Hepatocyte (in vitro differentiated cells): ENCODE measurements at regions not wholly inside any gene's neighbourhood (a gene's known extent, or its start where the extent isn't known, plus 50 kb on each side); places are given as distances from the start of the nearest gene placed in this dataset.

Source experiments
- DNase-seq: peaks from one replicate; pipeline ENCODE4 v3.0.0-alpha.2; 2016; ENCODE audit warnings: low spot score
- H2AFZ ChIP-seq: fragments of 200-600 bp; sonication (generic); 2 replicates; pipeline ENCODE4 v1.6.0; 2016; ENCODE audit warnings: antibody characterized with exemption, mild to moderate bottlenecking
- H3K27ac ChIP-seq: fragments of 200-600 bp; sonication (generic); 2 replicates; pipeline ENCODE4 v1.5.1; 2016; ENCODE audit warnings: mild to moderate bottlenecking
- H3K27me3 ChIP-seq: fragments of 200-600 bp; sonication (generic); 2 replicates; pipeline ENCODE4 v1.6.1; 2016
- H3K36me3 ChIP-seq: fragments of 200-600 bp; sonication (generic); replicated peaks from 2 replicates; pipeline ENCODE4 v1.5.1; 2016; ENCODE audit warnings: low read depth; ENCODE audit not compliant: insufficient read depth
- H3K4me1 ChIP-seq: fragments of 200-600 bp; sonication (generic); 2 replicates; pipeline ENCODE4 v1.5.1; 2016; ENCODE audit warnings: mild to moderate bottlenecking, moderate library complexity; ENCODE audit not compliant: insufficient read depth
- H3K4me2 ChIP-seq: fragments of 200-600 bp; sonication (generic); 2 replicates; pipeline ENCODE4 v1.6.0; 2016
- H3K4me3 ChIP-seq: fragments of 200-600 bp; sonication (generic); 2 replicates; pipeline ENCODE4 v1.5.1; 2016; ENCODE audit warnings: mild to moderate bottlenecking
- H3K79me2 ChIP-seq: fragments of 200-600 bp; sonication (generic); 2 replicates; pipeline ENCODE4 v1.6.0; 2017; ENCODE audit warnings: mild to moderate bottlenecking
- H3K9me2 ChIP-seq: fragments of 200-600 bp; sonication (generic); replicated peaks from 2 replicates; pipeline ENCODE4 v1.6.0; 2017; ENCODE audit warnings: mild to moderate bottlenecking; ENCODE audit not compliant: insufficient read depth
- H3K9me3 ChIP-seq: fragments of 200-600 bp; sonication (generic); 2 replicates; pipeline ENCODE4 v1.5.1; 2016; ENCODE audit warnings: low read depth, mild to moderate bottlenecking
- H4K20me1 ChIP-seq: fragments of 200-600 bp; sonication (generic); 2 replicates; pipeline ENCODE4 v1.6.0; 2016; ENCODE audit warnings: mild to moderate bottlenecking; ENCODE audit not compliant: insufficient read depth, poor library complexity, severe bottlenecking
- CTCF ChIP-seq: fragments of 200-600 bp; sonication (generic); IDR thresholded peaks from 2 replicates; pipeline ENCODE4 v1.5.1; 2016; ENCODE audit warnings: antibody characterized with exemption, mild to moderate bottlenecking; ENCODE audit not compliant: poor library complexity
- EZH2 ChIP-seq: fragments of 200-600 bp; sonication (generic); IDR thresholded peaks from 2 replicates; pipeline ENCODE4 v1.6.1; 2016; ENCODE audit warnings: antibody characterized with exemption, mild to moderate bottlenecking, borderline replicate concordance
- EZH2phosphoT487 ChIP-seq: fragments of 200-600 bp; sonication (generic); IDR thresholded peaks from one replicate; pipeline ENCODE4 v1.6.1; 2018; ENCODE audit warnings: antibody characterized with exemption, mild to moderate bottlenecking, low read depth, moderate library complexity; ENCODE audit not compliant: unreplicated experiment, severe bottlenecking
- WGBS: methylation state at CpG from one replicate; pipeline ENCODE4 v1.1.6; 2016; ENCODE audit warnings: low lambda C conversion rate; ENCODE audit errors: missing lambda C conversion rate; 5-methylcytosine and 5-hydroxymethylcytosine counted together

- no peaks in the 10 kb centered on the region for H3K9me2 ChIP-seq
- no peaks in the 10 kb centered on the region for H3K9me3 ChIP-seq
- H2AFZ ChIP-seq: no peak overlapping the region
- H4K20me1 ChIP-seq: no peaks in the 10 kb centered on the region
- H3K36me3 ChIP-seq: no peaks in the 10 kb centered on the region
- H3K79me2 ChIP-seq: no peaks in the 10 kb centered on the region
- no peaks in the 10 kb centered on the region for H3K27me3 ChIP-seq
- H3K27ac ChIP-seq: no peak overlapping the region
- DNase-seq: no peak
- H3K4me1 ChIP-seq: no peaks in the 10 kb centered on the region
- whole genome bisulfite sequencing: 64% methylated on average over 1 of the region's 1 CpG
- H3K4me2 ChIP-seq: no peak overlapping the region
- TF ChIP-seq CTCF (no peak), EZH2 (no peak), EZH2phosphoT487 (no peak)
- H3K4me3 ChIP-seq: no peak overlapping the region
Measured at GRCh38 chr11:38392176-38392575, 1794.1 kb upstream of the RAG2 start.

GRCh38 chr11:38384568-38384967 lies 1786.5 kb upstream of the RAG2 start:
- Histone ChIP-seq H3K9me3 (no peaks in the 10 kb centered on the region), H3K9me2 (no peaks in the 10 kb centered on the region), H3K79me2 (no peaks in the 10 kb centered on the region), H4K20me1 (no peaks in the 10 kb centered on the region), H3K4me3 (no peak overlapping the region), H3K4me2 (no peak overlapping the region), H2AFZ (no peak overlapping the region), H3K36me3 (no peaks in the 10 kb centered on the region), H3K27ac (no peak overlapping the region), H3K4me1 (no peaks in the 10 kb centered on the region), H3K27me3 (no peaks in the 10 kb centered on the region)
- no peak for TF ChIP-seq EZH2
- TF ChIP-seq EZH2phosphoT487: no peak
- 75% methylated on average over 4 of the region's 4 CpGs for WGBS
- DNase-seq: no peak

GRCh38 chr11:38365274-38365673 lies 1767.2 kb upstream of the RAG2 start:
- H3K27ac ChIP-seq: no peak overlapping the region
- H4K20me1 ChIP-seq: no peaks in the 10 kb centered on the region
- TF ChIP-seq EZH2phosphoT487 (no peak), CTCF (no peak), EZH2 (no peak)
- H2AFZ ChIP-seq: no peak overlapping the region
- H3K79me2 ChIP-seq: no peaks in the 10 kb centered on the region
- WGBS: 81% methylated on average over 3 of the region's 3 CpGs
- no peak for DNase-seq
- H3K4me1 ChIP-seq: no peaks in the 10 kb centered on the region
- no peaks in the 10 kb centered on the region for H3K9me3 ChIP-seq
- no peak overlapping the region for H3K4me3 ChIP-seq
- H3K36me3 ChIP-seq: no peaks in the 10 kb centered on the region
- H3K27me3 ChIP-seq: no peaks in the 10 kb centered on the region
- no peak overlapping the region for H3K4me2 ChIP-seq
- no peaks in the 10 kb centered on the region for H3K9me2 ChIP-seq

- no peaks in the 10 kb centered on the region for H3K4me1 ChIP-seq
- H3K27ac ChIP-seq: no peak overlapping the region
- 91% methylated on average over 2 of the region's 2 CpGs for WGBS
- H3K4me3 ChIP-seq: no peak overlapping the region
- no peak overlapping the region for H3K4me2 ChIP-seq
- TF ChIP-seq EZH2 (no peak), CTCF (no peak), EZH2phosphoT487 (no peak)
- no peak for DNase-seq
- no peak overlapping the region for H2AFZ ChIP-seq
- no peaks in the 10 kb centered on the region for H3K79me2 ChIP-seq
- no peaks in the 10 kb centered on the region for H3K27me3 ChIP-seq
- H3K36me3 ChIP-seq: no peaks in the 10 kb centered on the region
- H3K9me2 ChIP-seq: no peaks in the 10 kb centered on the region
- no peaks in the 10 kb centered on the region for H3K9me3 ChIP-seq
- H4K20me1 ChIP-seq: no peaks in the 10 kb centered on the region
Measured at GRCh38 chr11:38356255-38356654, 1758.2 kb upstream of the RAG2 start.
